PC-9 (cell line): ENCODE measurements at regions not wholly inside any gene's neighbourhood (a gene's known extent, or its start where the extent isn't known, plus 50 kb on each side); places are given as distances from the start of the nearest gene placed in this dataset.

Experiments
- CTCF ChIP-seq: fragments of 200-600 bp; sonication (generic); conservative IDR thresholded peaks from 2 replicates; pipeline ENCODE4 v1.6.1; 2017; ENCODE audit warnings: mixed run types, antibody characterized with exemption, mild to moderate bottlenecking, moderate library complexity
- EZH2 ChIP-seq: fragments of 200-600 bp; sonication (generic); IDR thresholded peaks from 2 replicates; pipeline ENCODE4 v1.8.0; 2017; ENCODE audit warnings: antibody characterized with exemption, low read depth

- TF ChIP-seq CTCF (no peak), EZH2 (no peak)
These were observed 81.0 kb downstream of the TMEM270 start for GRCh38 chr7:73941836-73942551.
